ENCODE measurements at regions not wholly inside any gene's neighbourhood (a gene's known extent, or its start where the extent isn't known, plus 50 kb on each side); places are given as distances from the start of the nearest gene placed in this dataset.

GRCh38 chr20:34189572-34190163 is 51.6 kb upstream of the ASIP start:
- no peak for DNase-seq (ENCODE audit: low read depth, low spot score)
- intact Hi-C loops (cut with micrococcal nuclease; ENCODE audit: unreplicated experiment) (loop anchor here (10.0 kb wide), 1 partner anchor 115 kb away; the partner anchor contains the start of gene AHCY), in situ Hi-C loops (cut with HindIII; ENCODE audit: low pct_unique_long_range_greater_than_20kb, low sequenced_read_pairs) (no loop called here)
- no peak for TF ChIP-seq TCF7L2 (IDR thresholded peaks at IDR 0.05; ENCODE audit: low read depth, low read length)
- TF ChIP-seq REST (IDR thresholded peaks at IDR 0.05; ENCODE audit: insufficient read depth in 1 of 2, low read depth in 2 of 2, low read length in 1 of 2): no peak
- no peak for TF ChIP-seq POLR2AphosphoS5 (IDR thresholded peaks at IDR 0.05; ENCODE audit: low read depth, low read length)
- no peak for TF ChIP-seq SIN3A (IDR thresholded peaks at IDR 0.05; ENCODE audit: borderline replicate concordance, insufficient read depth, low read depth, low read length)
- TF ChIP-seq, protein P1, sequence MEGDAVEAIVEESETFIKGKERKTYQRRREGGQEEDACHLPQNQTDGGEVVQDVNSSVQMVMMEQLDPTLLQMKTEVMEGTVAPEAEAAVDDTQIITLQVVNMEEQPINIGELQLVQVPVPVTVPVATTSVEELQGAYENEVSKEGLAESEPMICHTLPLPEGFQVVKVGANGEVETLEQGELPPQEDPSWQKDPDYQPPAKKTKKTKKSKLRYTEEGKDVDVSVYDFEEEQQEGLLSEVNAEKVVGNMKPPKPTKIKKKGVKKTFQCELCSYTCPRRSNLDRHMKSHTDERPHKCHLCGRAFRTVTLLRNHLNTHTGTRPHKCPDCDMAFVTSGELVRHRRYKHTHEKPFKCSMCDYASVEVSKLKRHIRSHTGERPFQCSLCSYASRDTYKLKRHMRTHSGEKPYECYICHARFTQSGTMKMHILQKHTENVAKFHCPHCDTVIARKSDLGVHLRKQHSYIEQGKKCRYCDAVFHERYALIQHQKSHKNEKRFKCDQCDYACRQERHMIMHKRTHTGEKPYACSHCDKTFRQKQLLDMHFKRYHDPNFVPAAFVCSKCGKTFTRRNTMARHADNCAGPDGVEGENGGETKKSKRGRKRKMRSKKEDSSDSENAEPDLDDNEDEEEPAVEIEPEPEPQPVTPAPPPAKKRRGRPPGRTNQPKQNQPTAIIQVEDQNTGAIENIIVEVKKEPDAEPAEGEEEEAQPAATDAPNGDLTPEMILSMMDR (IDR thresholded peaks at IDR 0.05): no peak
- CTCF ChIA-PET: interaction anchor here (2.0 kb wide), 1 partner anchor 123 kb away, joined by 6 read pairs; no protein-coding TSS in a partner anchor
- Histone ChIP-seq H3K27ac (ENCODE audit: low read length) (no peak overlapping the region), H3K9me3 (ENCODE audit: control insufficient read depth, insufficient read depth, low read depth, low read length) (no peaks in the 10 kb centered on the region), H3K4me1 (ENCODE audit: control insufficient read depth, insufficient read depth, low read length) (no peaks in the 10 kb centered on the region), H3K27me3 (ENCODE audit: control insufficient read depth, insufficient read depth, low read length) (peaks cover 15% of the 10 kb centered on the region; the same call in 1 of the 2 replicates), H3K4me3 (ENCODE audit: low read depth in 2 of 2, low read length in 2 of 2) (no peak overlapping the region), H3K36me3 (ENCODE audit: control insufficient read depth, insufficient read depth, low read length) (no peaks in the 10 kb centered on the region)
- POLR2A ChIA-PET: no interaction called here
- ATAC-seq: no peak
- no TSS peak for BruUV-seq (replicated peaks)

DNA sequence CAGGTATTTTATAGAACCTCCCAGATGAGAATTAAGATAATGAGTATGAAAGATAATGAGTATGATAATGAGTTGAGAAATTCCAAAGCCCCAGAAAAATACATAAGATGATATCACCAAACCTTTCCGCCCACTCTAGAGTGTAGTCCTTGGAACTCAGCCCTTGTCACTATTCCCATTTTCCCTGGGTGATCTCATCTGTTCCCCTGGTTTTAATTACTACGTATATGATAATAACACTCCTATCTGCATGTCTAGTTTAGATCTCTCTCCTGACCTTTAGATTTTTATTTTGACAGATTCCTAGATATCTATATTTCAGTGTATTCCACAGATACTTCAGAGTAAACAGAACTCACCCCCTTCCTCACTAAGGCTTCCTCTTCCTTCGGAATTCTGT is 51.0 kb upstream of the ASIP start:
- TF ChIP-seq TCF7L2 (IDR thresholded peaks at IDR 0.05; ENCODE audit: low read depth, low read length): no peak
- TF ChIP-seq, protein P1 (IDR thresholded peaks at IDR 0.05): no peak
- no peak for TF ChIP-seq POLR2AphosphoS5 (IDR thresholded peaks at IDR 0.05; ENCODE audit: low read depth, low read length)
- no peak for TF ChIP-seq REST (IDR thresholded peaks at IDR 0.05; ENCODE audit: insufficient read depth in 1 of 2, low read depth in 2 of 2, low read length in 1 of 2)
- in situ Hi-C loops (cut with HindIII; ENCODE audit: low pct_unique_long_range_greater_than_20kb, low sequenced_read_pairs) (no loop called here), intact Hi-C loops (cut with micrococcal nuclease; ENCODE audit: unreplicated experiment) (loop anchor here (10.0 kb wide), 1 partner anchor 115 kb away; the partner anchor contains the start of gene AHCY)
- Histone ChIP-seq H3K36me3 (ENCODE audit: control insufficient read depth, insufficient read depth, low read length) (no peaks in the 10 kb centered on the region), H3K4me1 (ENCODE audit: control insufficient read depth, insufficient read depth, low read length) (no peaks in the 10 kb centered on the region), H3K9me3 (ENCODE audit: control insufficient read depth, insufficient read depth, low read depth, low read length) (no peaks in the 10 kb centered on the region), H3K27me3 (ENCODE audit: control insufficient read depth, insufficient read depth, low read length) (peaks cover 15% of the 10 kb centered on the region; the same call in 1 of the 2 replicates), H3K4me3 (ENCODE audit: low read depth in 2 of 2, low read length in 2 of 2) (no peak overlapping the region), H3K27ac (ENCODE audit: low read length) (no peak overlapping the region)
- CTCF ChIA-PET: interaction anchor here (0.6 to 2.0 kb wide), 6 partner anchors 28 to 333 kb away, joined by 3 to 6 read pairs (median 4); no protein-coding TSS in a partner anchor
- no TSS peak for BruUV-seq (replicated peaks)
- DNase-seq (ENCODE audit: low read depth, low spot score): no peak
- no peak for ATAC-seq
- POLR2A ChIA-PET: no interaction called here
